ENCODE measurements at regions not wholly inside any gene's neighbourhood (a gene's known extent, or its start where the extent isn't known, plus 50 kb on each side); places are given as distances from the start of the nearest gene placed in this dataset.

- Histone ChIP-seq H3K27me3 (ENCODE audit: control insufficient read depth, insufficient read depth, low read length) (peaks cover 13% of the 10 kb centered on the region; the same call in 1 of the 2 replicates), H3K9ac (ENCODE audit: low read length) (no peak overlapping the region), H3K4me1 (ENCODE audit: control insufficient read depth, insufficient read depth, low read length) (no peaks in the 10 kb centered on the region; the same call in 1 of the 2 replicates), H3K9me3 (ENCODE audit: control insufficient read depth, insufficient read depth, low read depth, low read length) (no peaks in the 10 kb centered on the region), H3K4me3 (ENCODE audit: low read depth, low read length) (no peak overlapping the region), H3K27ac (ENCODE audit: low read depth, low read length) (no peak overlapping the region), H3K36me3 (ENCODE audit: control insufficient read depth, insufficient read depth, low read length) (no peaks in the 10 kb centered on the region)
Observed at GRCh38 chr17:73941919-73942530, 261.5 kb upstream of the RPL38 start.

- H3K36me3 ChIP-seq (ENCODE audit: control insufficient read depth, insufficient read depth, low read length): no peaks in the 10 kb centered on the region
- H3K9me3 ChIP-seq (ENCODE audit: control insufficient read depth, insufficient read depth, low read depth, low read length): no peaks in the 10 kb centered on the region
- H3K4me1 ChIP-seq (ENCODE audit: control insufficient read depth, insufficient read depth, low read length): no peaks in the 10 kb centered on the region; the same call in 1 of the 2 replicates
- no peak overlapping the region for H3K9ac ChIP-seq (ENCODE audit: low read length)
- H3K27me3 ChIP-seq (ENCODE audit: control insufficient read depth, insufficient read depth, low read length): peaks cover 13% of the 10 kb centered on the region; the same call in 1 of the 2 replicates
- no peak overlapping the region for H3K4me3 ChIP-seq (ENCODE audit: low read depth, low read length)
- no peak overlapping the region for H3K27ac ChIP-seq (ENCODE audit: low read depth, low read length)
Observed at GRCh38 chr17:73942703-73943415, 260.6 kb upstream of the RPL38 start.

- peaks cover 13% of the 10 kb centered on the region; the same call in 1 of the 2 replicates for H3K27me3 ChIP-seq (ENCODE audit: control insufficient read depth, insufficient read depth, low read length)
- no peaks in the 10 kb centered on the region for H3K9me3 ChIP-seq (ENCODE audit: control insufficient read depth, insufficient read depth, low read depth, low read length)
- no peak overlapping the region for H3K27ac ChIP-seq (ENCODE audit: low read depth, low read length)
- no peak overlapping the region for H3K9ac ChIP-seq (ENCODE audit: low read length)
- no peak overlapping the region for H3K4me3 ChIP-seq (ENCODE audit: low read depth, low read length)
- no peaks in the 10 kb centered on the region; the same call in 1 of the 2 replicates for H3K4me1 ChIP-seq (ENCODE audit: control insufficient read depth, insufficient read depth, low read length)
- H3K36me3 ChIP-seq (ENCODE audit: control insufficient read depth, insufficient read depth, low read length): no peaks in the 10 kb centered on the region
Observed at GRCh38 chr17:73943416-73944110, 259.9 kb upstream of the RPL38 start.

- Histone ChIP-seq H3K4me1 (ENCODE audit: control insufficient read depth, insufficient read depth, low read length) (no peaks in the 10 kb centered on the region; the same call in 1 of the 2 replicates), H3K4me3 (ENCODE audit: low read depth, low read length) (no peak overlapping the region), H3K27ac (ENCODE audit: low read depth, low read length) (no peak overlapping the region), H3K36me3 (ENCODE audit: control insufficient read depth, insufficient read depth, low read length) (no peaks in the 10 kb centered on the region), H3K9ac (ENCODE audit: low read length) (no peak overlapping the region), H3K9me3 (ENCODE audit: control insufficient read depth, insufficient read depth, low read depth, low read length) (no peaks in the 10 kb centered on the region), H3K27me3 (ENCODE audit: control insufficient read depth, insufficient read depth, low read length) (peaks cover 13% of the 10 kb centered on the region)
Observed at GRCh38 chr17:73944366-73944765, 259.1 kb upstream of the RPL38 start.

- H3K27ac ChIP-seq (ENCODE audit: low read depth, low read length): no peak overlapping the region
- no peaks in the 10 kb centered on the region for H3K9me3 ChIP-seq (ENCODE audit: control insufficient read depth, insufficient read depth, low read depth, low read length)
- peaks cover 44% of the 10 kb centered on the region for H3K27me3 ChIP-seq (ENCODE audit: control insufficient read depth, insufficient read depth, low read length)
- H3K36me3 ChIP-seq (ENCODE audit: control insufficient read depth, insufficient read depth, low read length): no peaks in the 10 kb centered on the region
- no peak overlapping the region for H3K9ac ChIP-seq (ENCODE audit: low read length)
- H3K4me1 ChIP-seq (ENCODE audit: control insufficient read depth, insufficient read depth, low read length): peaks cover 6% of the 10 kb centered on the region
- H3K4me3 ChIP-seq (ENCODE audit: low read depth, low read length): no peak overlapping the region
Observed at GRCh38 chr17:73947281-73947965, 256.1 kb upstream of the RPL38 start.

- no peak overlapping the region for H3K9ac ChIP-seq (ENCODE audit: low read length)
- H3K9me3 ChIP-seq (ENCODE audit: control insufficient read depth, insufficient read depth, low read depth, low read length): no peaks in the 10 kb centered on the region
- peaks cover 6% of the 10 kb centered on the region for H3K4me1 ChIP-seq (ENCODE audit: control insufficient read depth, insufficient read depth, low read length)
- H3K27me3 ChIP-seq (ENCODE audit: control insufficient read depth, insufficient read depth, low read length): peaks cover 48% of the 10 kb centered on the region
- no peaks in the 10 kb centered on the region for H3K36me3 ChIP-seq (ENCODE audit: control insufficient read depth, insufficient read depth, low read length)
- no peak overlapping the region for H3K4me3 ChIP-seq (ENCODE audit: low read depth, low read length)
- H3K27ac ChIP-seq (ENCODE audit: low read depth, low read length): no peak overlapping the region
Observed at GRCh38 chr17:73947966-73948355, 255.5 kb upstream of the RPL38 start.

- Histone ChIP-seq H3K27ac (ENCODE audit: low read depth, low read length) (no peak overlapping the region), H3K9me3 (ENCODE audit: control insufficient read depth, insufficient read depth, low read depth, low read length) (no peaks in the 10 kb centered on the region), H3K27me3 (ENCODE audit: control insufficient read depth, insufficient read depth, low read length) (peaks cover 63% of the 10 kb centered on the region), H3K4me1 (ENCODE audit: control insufficient read depth, insufficient read depth, low read length) (peaks cover 6% of the 10 kb centered on the region), H3K9ac (ENCODE audit: low read length) (no peak overlapping the region), H3K36me3 (ENCODE audit: control insufficient read depth, insufficient read depth, low read length) (no peaks in the 10 kb centered on the region), H3K4me3 (ENCODE audit: low read depth, low read length) (no peak overlapping the region)
Observed at GRCh38 chr17:73949903-73950592, 253.4 kb upstream of the RPL38 start.

GRCh38 chr17:73950593-73950914 lies 252.9 kb upstream of the RPL38 start:
- Histone ChIP-seq H3K4me1 (ENCODE audit: control insufficient read depth, insufficient read depth, low read length) (peaks cover 6% of the 10 kb centered on the region), H3K36me3 (ENCODE audit: control insufficient read depth, insufficient read depth, low read length) (no peaks in the 10 kb centered on the region), H3K4me3 (ENCODE audit: low read depth, low read length) (no peak overlapping the region), H3K9me3 (ENCODE audit: control insufficient read depth, insufficient read depth, low read depth, low read length) (no peaks in the 10 kb centered on the region), H3K9ac (ENCODE audit: low read length) (no peak overlapping the region), H3K27ac (ENCODE audit: low read depth, low read length) (no peak overlapping the region), H3K27me3 (ENCODE audit: control insufficient read depth, insufficient read depth, low read length) (peaks cover 66% of the 10 kb centered on the region)

GRCh38 chr17:73952082-73952479 lies 251.4 kb upstream of the RPL38 start:
- peak overlapping the region; percentile 70 for H3K4me3 ChIP-seq (ENCODE audit: low read depth, low read length)
- H3K27me3 ChIP-seq (ENCODE audit: control insufficient read depth, insufficient read depth, low read length): peaks cover 63% of the 10 kb centered on the region
- no peaks in the 10 kb centered on the region for H3K36me3 ChIP-seq (ENCODE audit: control insufficient read depth, insufficient read depth, low read length)
- H3K27ac ChIP-seq (ENCODE audit: low read depth, low read length): no peak overlapping the region
- H3K4me1 ChIP-seq (ENCODE audit: control insufficient read depth, insufficient read depth, low read length): peaks cover 10% of the 10 kb centered on the region
- peak overlapping the region; percentile 43 for H3K9ac ChIP-seq (ENCODE audit: low read length)
- no peaks in the 10 kb centered on the region for H3K9me3 ChIP-seq (ENCODE audit: control insufficient read depth, insufficient read depth, low read depth, low read length)

GRCh38 chr17:73952480-73953205 lies 250.8 kb upstream of the RPL38 start:
- Histone ChIP-seq H3K27ac (ENCODE audit: low read depth, low read length) (no peak overlapping the region), H3K4me1 (ENCODE audit: control insufficient read depth, insufficient read depth, low read length) (peaks cover 10% of the 10 kb centered on the region), H3K9me3 (ENCODE audit: control insufficient read depth, insufficient read depth, low read depth, low read length) (no peaks in the 10 kb centered on the region), H3K27me3 (ENCODE audit: control insufficient read depth, insufficient read depth, low read length) (peaks cover 63% of the 10 kb centered on the region), H3K4me3 (ENCODE audit: low read depth, low read length) (peak overlapping the region; percentile 70), H3K36me3 (ENCODE audit: control insufficient read depth, insufficient read depth, low read length) (no peaks in the 10 kb centered on the region), H3K9ac (ENCODE audit: low read length) (peak overlapping the region; percentile 43)
